Myocyte (in vitro differentiated cells): ENCODE measurements at regions not wholly inside any gene's neighbourhood (a gene's known extent, or its start where the extent isn't known, plus 50 kb on each side); places are given as distances from the start of the nearest gene placed in this dataset.

Experiments
- DNase-seq: peaks from one replicate; pipeline ENCODE4 v3.0.0-alpha.2; 2012; ENCODE audit warnings: low read depth

- DNase-seq, result peak; percentile 2
Measured at GRCh38 chrY:14895821-14896220, 371.5 kb downstream of the NLGN4Y start.

- no peak for DNase-seq
Measured at GRCh38 chrY:14905894-14906293, 381.6 kb downstream of the NLGN4Y start.
